Brain microvascular endothelial cell (primary cell): ENCODE measurements at regions not wholly inside any gene's neighbourhood (a gene's known extent, or its start where the extent isn't known, plus 50 kb on each side); places are given as distances from the start of the nearest gene placed in this dataset.

Source experiments
- DNase-seq: peaks from one replicate; pipeline ENCODE4 v3.0.0-alpha.2; 2020
- H3K27ac ChIP-seq: fragments of 250-450 bp; sonication (Bioruptor Pico); 2 replicates; pipeline ENCODE4 v1.5.1; 2020; ENCODE audit warnings: mild to moderate bottlenecking, moderate library complexity
- H3K27me3 ChIP-seq: fragments of 250-450 bp; sonication (Bioruptor Pico); replicated peaks from 2 replicates; pipeline ENCODE4 v1.5.1; 2020; ENCODE audit warnings: mild to moderate bottlenecking
- H3K36me3 ChIP-seq: fragments of 250-450 bp; sonication (Bioruptor Pico); replicated peaks from 2 replicates; pipeline ENCODE4 v1.5.1; 2020; ENCODE audit warnings: mild to moderate bottlenecking
- H3K4me3 ChIP-seq: 2 replicates; pipeline ENCODE4 v1.5.1; 2011; ENCODE audit warnings: low read depth, mild to moderate bottlenecking, control low read depth, low read length, moderate library complexity
- CTCF ChIP-seq: IDR thresholded peaks from 2 replicates; pipeline ENCODE4 v1.5.1; 2011; ENCODE audit warnings: low read depth, mild to moderate bottlenecking, moderate library complexity, low read length, control low read depth, inconsistent platforms; ENCODE audit errors: missing control alignments
- in situ Hi-C: cut with HindIII; loops from 2 replicates; pipeline ENCODE4 v1.10.0; 2017; ENCODE audit warnings: low sequenced_read_pairs, low pct_ligation_motif_present

GRCh38 chr2:2751715-2752315 lies 420.7 kb upstream of the MYT1L start:
- no peak for TF ChIP-seq CTCF
- DNase-seq: no peak
- no peaks in the 10 kb centered on the region for H3K27me3 ChIP-seq
- no peaks in the 10 kb centered on the region for H3K36me3 ChIP-seq
- no peak overlapping the region for H3K4me3 ChIP-seq
- no peak overlapping the region for H3K27ac ChIP-seq
- in situ Hi-C loops: no loop called here

GRCh38 chr2:2750867-2751714 lies 420.0 kb upstream of the MYT1L start:
- in situ Hi-C loops: no loop called here
- Histone ChIP-seq H3K27me3 (no peaks in the 10 kb centered on the region), H3K4me3 (no peak overlapping the region), H3K36me3 (no peaks in the 10 kb centered on the region), H3K27ac (no peak overlapping the region)
- no peak for TF ChIP-seq CTCF
- DNase-seq: no peak

DNA sequence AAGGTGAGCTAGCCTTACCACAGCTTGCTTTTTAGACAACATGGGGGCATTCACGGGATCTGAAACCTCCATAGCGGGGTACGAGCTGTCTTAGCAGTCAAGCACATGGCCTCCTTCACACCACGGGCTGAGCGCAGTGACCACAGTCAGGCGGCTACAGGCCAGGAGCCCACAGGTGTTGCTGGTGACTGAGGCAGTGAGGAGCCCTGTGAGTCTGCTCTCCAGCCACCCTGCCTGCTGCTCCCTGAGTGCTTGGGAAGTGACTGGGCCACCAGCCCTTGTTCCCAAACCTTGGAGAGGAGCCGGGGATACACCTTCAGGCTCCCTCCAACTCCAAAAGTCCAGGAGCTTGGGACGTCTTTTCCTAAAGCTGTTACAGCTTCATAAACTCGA lies 418.1 kb upstream of the MYT1L start:
- TF ChIP-seq CTCF: no peak
- in situ Hi-C loops: no loop called here
- no peaks in the 10 kb centered on the region for H3K27me3 ChIP-seq
- H3K27ac ChIP-seq: no peak overlapping the region
- H3K36me3 ChIP-seq: no peaks in the 10 kb centered on the region
- H3K4me3 ChIP-seq: no peak overlapping the region
- no peak for DNase-seq

DNA sequence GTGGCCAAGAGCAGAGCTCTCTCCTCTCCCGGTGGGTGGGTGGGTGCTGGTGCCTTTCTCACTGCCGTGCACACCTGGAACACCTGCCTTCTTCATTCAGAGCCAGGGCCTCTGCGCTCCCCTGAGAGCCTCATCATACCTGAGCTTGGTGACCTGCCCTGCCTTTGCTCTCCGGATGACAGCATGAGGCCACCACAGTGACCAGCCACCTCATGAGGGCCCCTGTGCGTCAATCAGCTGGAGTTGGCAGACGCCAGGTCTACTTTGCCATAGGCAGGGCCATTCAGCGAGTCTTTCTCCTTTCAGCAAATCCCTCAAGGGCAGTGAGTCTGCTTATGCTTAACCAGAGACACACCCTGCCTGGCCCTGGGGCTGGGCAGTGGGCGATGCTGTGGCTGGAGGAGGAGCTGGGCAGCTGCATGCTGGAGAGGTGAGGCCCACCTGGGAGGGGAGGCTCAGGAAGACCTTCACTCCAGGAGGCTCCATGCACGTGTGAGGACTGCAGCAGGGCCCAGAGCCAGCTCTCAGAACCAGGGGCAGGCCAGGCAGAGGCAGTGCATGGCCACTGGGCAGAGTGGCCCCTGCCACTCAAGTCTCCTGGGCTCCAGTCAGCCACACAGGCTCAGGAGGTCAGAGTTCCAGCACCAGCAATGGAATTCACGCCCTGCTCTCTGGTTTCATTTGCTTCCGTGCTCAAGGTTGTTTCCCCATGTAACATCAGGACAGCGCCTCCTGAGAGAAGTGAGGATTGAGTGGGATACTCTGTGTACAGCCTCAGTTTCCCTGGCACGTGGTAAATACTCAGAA lies 417.5 kb upstream of the MYT1L start:
- Histone ChIP-seq H3K4me3 (no peak overlapping the region), H3K36me3 (no peaks in the 10 kb centered on the region), H3K27ac (no peak overlapping the region), H3K27me3 (no peaks in the 10 kb centered on the region)
- TF ChIP-seq CTCF: no peak
- no peak for DNase-seq
- in situ Hi-C loops: no loop called here

- DNase-seq: no peak
Measured at GRCh38 chr2:2747797-2748301, 416.8 kb upstream of the MYT1L start.

More at GRCh38 chr2:2747797-2748301, 416.8 kb upstream of the MYT1L start:
- Histone ChIP-seq H3K27ac (no peak overlapping the region), H3K27me3 (no peaks in the 10 kb centered on the region), H3K4me3 (no peak overlapping the region), H3K36me3 (no peaks in the 10 kb centered on the region)
- in situ Hi-C loops: no loop called here
- TF ChIP-seq CTCF: no peak
